A673 (cell line): ENCODE measurements at regions not wholly inside any gene's neighbourhood (a gene's known extent, or its start where the extent isn't known, plus 50 kb on each side); places are given as distances from the start of the nearest gene placed in this dataset.

ENCODE experiments used
- CTCF ChIP-seq: fragments of 300-800, 200-600 bp; sonication (generic); conservative IDR thresholded peaks from 2 replicates; pipeline ENCODE4 v1.5.1; 2017; ENCODE audit warnings: low read depth, mild to moderate bottlenecking, antibody characterized with exemption, low read length, moderate library complexity, mixed read lengths
- EZH2 ChIP-seq: fragments of 200-600 bp; sonication (generic); IDR thresholded peaks from 2 replicates; pipeline ENCODE4 v1.6.1; 2017; ENCODE audit warnings: borderline replicate concordance, low read depth, mild to moderate bottlenecking, mixed read lengths, antibody characterized with exemption, low read length; ENCODE audit not compliant: poor library complexity, severe bottlenecking

DNA sequence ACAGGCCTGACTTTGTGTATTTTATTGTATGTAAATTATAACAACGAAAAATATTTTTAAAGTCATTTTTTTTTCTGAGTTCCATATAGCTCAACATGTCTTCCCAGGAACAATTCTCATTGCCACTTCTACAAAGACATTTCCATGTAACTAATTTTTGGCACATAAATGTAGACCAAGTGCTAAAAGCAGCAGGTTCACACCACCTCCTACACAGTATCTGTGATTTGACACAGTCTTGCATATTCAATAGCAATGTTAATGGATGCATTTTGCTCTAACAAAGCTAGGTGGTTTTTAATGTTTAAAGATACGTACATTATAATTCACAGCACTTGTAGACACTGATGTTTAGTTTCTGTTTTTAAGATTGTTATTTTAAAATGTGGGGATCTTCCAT is 346.5 kb downstream of the GPAM start:
- TF ChIP-seq CTCF (no peak), EZH2 (no peak)
